Gastroesophageal sphincter (tissue), 4 donors: ENCODE measurements at regions not wholly inside any gene's neighbourhood (a gene's known extent, or its start where the extent isn't known, plus 50 kb on each side); places are given as distances from the start of the nearest gene placed in this dataset.

ENCODE experiments used
- ATAC-seq: fragments of 150-250 bp; one replicate; pipeline ENCODE4 v1.9.1; 2016; ENCODE audit warnings: mild to moderate bottlenecking, moderate library complexity
- H3K27ac ChIP-seq, 4 donors: fragments of 200-600 bp; sonication (generic) in 3 of 4; 1 replicate in 3 of 4; 2 replicates in 1 of 4; pipeline ENCODE4 v1.5.1; 2016 to 2019
- H3K27me3 ChIP-seq: fragments of 200-600 bp; sonication (generic); one replicate; pipeline ENCODE4 v1.5.1; 2019
- H3K36me3 ChIP-seq, 2 donors: fragments of 200-600 bp; sonication (generic); one replicate each; pipeline ENCODE4 v1.5.1; 2019; ENCODE audit warnings: control low read depth in 1 of 2
- H3K4me1 ChIP-seq, 3 donors: fragments of 200-600 bp; sonication (generic); 1 replicate in 2 of 3; 2 replicates in 1 of 3; pipeline ENCODE4 v1.5.1; 2016 to 2019; ENCODE audit warnings: control low read depth in 2 of 3
- H3K4me3 ChIP-seq, 2 donors: fragments of 200-600 bp; sonication (generic); one replicate each; pipeline ENCODE4 v1.5.1; 2019; ENCODE audit warnings: mild to moderate bottlenecking in 1 of 2, moderate library complexity in 1 of 2
- H3K9me3 ChIP-seq, 3 donors: fragments of 200-600 bp; sonication (generic); one replicate each; pipeline ENCODE4 v1.5.1; 2017 to 2019; ENCODE audit warnings: control low read depth in 2 of 3
- CTCF ChIP-seq, 4 experiments: fragments of 200-600 bp in 2 of 4; fragments of 450-650 bp in 2 of 4; sonication (generic) in 1 of 4; IDR thresholded peaks; one replicate each; pipeline ENCODE4 v1.5.1; 2017 to 2019; ENCODE audit warnings: antibody characterized with exemption in 4 of 4, mild to moderate bottlenecking in 2 of 4, moderate library complexity in 2 of 4
- EP300 ChIP-seq: sonication (generic); formaldehyde crosslinking; IDR thresholded peaks from one replicate; pipeline ENCODE4 v1.6.1; 2017; ENCODE audit warnings: antibody characterized with exemption, mild to moderate bottlenecking
- POLR2A ChIP-seq, 2 donors: fragments of 450-650 bp; IDR thresholded peaks; one replicate each; pipeline ENCODE4 v1.6.1; 2017; ENCODE audit warnings: antibody characterized with exemption in 2 of 2, mild to moderate bottlenecking in 2 of 2, moderate library complexity in 1 of 2
- POLR2AphosphoS5 ChIP-seq: sonication (generic); formaldehyde crosslinking; IDR thresholded peaks from one replicate; pipeline ENCODE4 v1.6.1; 2017; ENCODE audit warnings: antibody characterized with exemption
- WGBS, 2 donors: methylation state at CpG; one replicate each; pipeline ENCODE4 v1.1.5; 2018; ENCODE audit warnings: low coverage in 1 of 2; 5-methylcytosine and 5-hydroxymethylcytosine counted together

- Histone ChIP-seq H3K4me3 (no peak overlapping the region), H3K4me1 (no peaks in the 10 kb centered on the region), H3K27ac (no peak overlapping the region), H3K27me3 (no peaks in the 10 kb centered on the region), H3K9me3 (peaks cover 0 to 26% (median 0%) of the 10 kb centered on the region in 3 donors), H3K36me3 (no peaks in the 10 kb centered on the region)
- ATAC-seq = no peak
- no peak for TF ChIP-seq POLR2AphosphoS5
- TF ChIP-seq POLR2A (IDR thresholded peaks at IDR 0.05) = no peak
- no peak for TF ChIP-seq CTCF (IDR thresholded peaks at IDR 0.05)
- TF ChIP-seq EP300 = no peak
- WGBS, 2 donors = 71 to 78% methylated on average over 1 of the region's 1 CpG
These were observed 696.9 kb downstream of the RAB28 start for GRCh38 chr4:12787261-12787660.

DNA sequence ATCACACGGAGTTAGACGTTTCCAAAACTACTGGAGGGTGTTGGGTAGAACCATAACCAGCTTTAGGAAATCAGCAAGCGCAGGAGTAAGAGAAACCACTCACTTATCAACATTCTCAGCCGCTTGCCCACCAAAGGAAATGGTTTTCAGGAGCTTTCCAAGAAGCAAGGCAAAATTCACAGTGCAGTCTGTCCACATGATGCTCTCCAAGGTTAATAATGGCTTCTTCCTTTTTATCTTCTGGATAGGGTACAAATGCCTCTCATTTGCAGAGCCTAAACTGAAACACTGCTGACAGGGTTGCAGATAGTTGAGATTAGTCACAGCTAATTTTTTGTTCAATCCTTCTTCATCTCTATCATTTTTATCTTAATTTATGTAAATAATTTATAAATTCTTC is 705.4 kb downstream of the RAB28 start:
- Histone ChIP-seq H3K27me3 (no peaks in the 10 kb centered on the region), H3K36me3 (no peaks in the 10 kb centered on the region), H3K4me3 (no peak overlapping the region), H3K9me3 (no peaks in the 10 kb centered on the region), H3K27ac (no peak overlapping the region), H3K4me1 (no peaks in the 10 kb centered on the region)
- no peak for ATAC-seq
- no peak for TF ChIP-seq POLR2AphosphoS5
- TF ChIP-seq CTCF (IDR thresholded peaks at IDR 0.05) = no peak
- TF ChIP-seq EP300 = no peak
- TF ChIP-seq POLR2A (IDR thresholded peaks at IDR 0.05) = no peak
- WGBS, 2 donors = 76 to 85% methylated on average over 4 of the region's 4 CpGs

DNA sequence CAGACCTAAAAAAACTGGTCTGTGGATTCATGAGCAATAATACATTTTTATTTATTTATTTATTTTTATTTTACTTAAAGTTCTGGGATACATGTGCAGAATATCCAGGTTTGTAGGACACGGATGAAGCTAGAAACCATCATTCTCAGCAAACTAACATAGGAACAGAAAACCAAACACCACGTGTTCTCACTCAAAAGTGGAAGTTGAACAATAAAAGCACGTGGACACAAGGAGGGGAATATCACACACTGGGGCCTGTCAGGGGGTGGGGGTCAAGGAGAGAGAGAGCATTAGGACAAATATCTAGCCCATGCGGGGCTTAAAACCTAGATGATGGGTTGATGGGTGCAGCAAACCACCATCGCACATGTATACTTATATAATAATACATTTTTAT is 705.9 kb downstream of the RAB28 start:
- Histone ChIP-seq H3K4me1 (no peaks in the 10 kb centered on the region), H3K4me3 (no peak overlapping the region), H3K27me3 (no peaks in the 10 kb centered on the region), H3K27ac (no peak overlapping the region), H3K9me3 (no peaks in the 10 kb centered on the region), H3K36me3 (no peaks in the 10 kb centered on the region)
- no peak for ATAC-seq
- TF ChIP-seq POLR2A (IDR thresholded peaks at IDR 0.05) (no peak), CTCF (IDR thresholded peaks at IDR 0.05) (no peak), EP300 (no peak)
- WGBS, 2 donors = 72 to 94% methylated on average over 5 of the region's 5 CpGs

GRCh38 chr4:12770351-12770750 is 713.8 kb downstream of the RAB28 start:
- H3K9me3 ChIP-seq = no peaks in the 10 kb centered on the region
- TF ChIP-seq POLR2AphosphoS5 = no peak
- TF ChIP-seq EP300 = no peak
- no peak for TF ChIP-seq POLR2A (IDR thresholded peaks at IDR 0.05)
- TF ChIP-seq CTCF (IDR thresholded peaks at IDR 0.05) = no peak
- H3K27ac ChIP-seq = no peak overlapping the region
- no peak overlapping the region for H3K4me3 ChIP-seq
- no peak for ATAC-seq
- WGBS, 2 donors = 29 to 39% methylated on average over 2 of the region's 2 CpGs
- no peaks in the 10 kb centered on the region for H3K27me3 ChIP-seq
- H3K4me1 ChIP-seq = no peaks in the 10 kb centered on the region
- H3K36me3 ChIP-seq = no peaks in the 10 kb centered on the region

DNA sequence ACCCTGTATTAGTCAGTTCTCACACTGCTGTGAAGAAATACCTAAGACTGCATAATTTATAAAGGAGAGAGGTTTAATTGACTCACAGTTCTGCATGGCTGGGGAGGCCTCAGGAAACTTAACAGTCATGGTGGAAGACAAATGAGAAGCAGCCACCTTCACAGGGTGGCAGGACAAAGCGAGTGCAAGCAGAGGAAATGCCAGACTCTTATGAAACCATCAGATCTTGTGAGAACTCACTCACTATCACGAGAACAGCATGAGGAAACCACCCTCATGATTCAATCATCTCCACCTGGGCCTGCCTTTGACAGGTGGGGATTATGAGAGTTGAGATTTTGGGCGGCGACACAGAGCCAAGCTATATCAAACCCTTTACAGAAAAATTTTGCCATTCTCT is 722.4 kb downstream of the RAB28 start:
- H3K9me3 ChIP-seq = no peaks in the 10 kb centered on the region
- no peak overlapping the region for H3K27ac ChIP-seq
- no peak overlapping the region for H3K4me3 ChIP-seq
- no peak for TF ChIP-seq EP300
- no peaks in the 10 kb centered on the region for H3K4me1 ChIP-seq
- 75 to 83% methylated on average over 2 to 4 of the region's 4 CpGs for WGBS, 2 donors
- H3K36me3 ChIP-seq = no peaks in the 10 kb centered on the region
- no peak for ATAC-seq
- H3K27me3 ChIP-seq = no peaks in the 10 kb centered on the region

DNA sequence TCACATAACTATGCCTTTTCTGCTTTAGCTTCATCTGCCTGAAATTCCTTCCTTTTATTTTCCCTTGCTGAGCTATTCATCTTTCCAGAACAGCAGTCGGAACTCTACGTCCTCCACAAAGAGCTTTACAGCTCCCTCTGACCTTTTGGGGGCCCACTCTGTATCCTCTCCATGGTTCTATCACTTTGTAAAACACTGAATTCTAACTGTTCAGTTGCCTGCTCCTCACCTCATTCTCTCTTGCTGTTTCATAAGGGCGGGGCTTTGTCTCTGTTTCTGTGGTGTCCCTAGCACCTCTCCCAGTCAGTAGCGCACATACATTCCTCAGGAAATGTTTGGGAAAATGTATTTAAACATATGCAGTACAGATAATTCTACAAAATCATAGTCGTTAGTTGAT is 737.0 kb downstream of the RAB28 start:
- ATAC-seq = no peak
- H3K36me3 ChIP-seq = no peaks in the 10 kb centered on the region
- TF ChIP-seq EP300 (no peak), POLR2A (IDR thresholded peaks at IDR 0.05) (no peak), CTCF (IDR thresholded peaks at IDR 0.05) (no peak), POLR2AphosphoS5 (no peak)
- peaks cover 5% of the 10 kb centered on the region for H3K27me3 ChIP-seq
- no peaks in the 10 kb centered on the region for H3K4me1 ChIP-seq
- peaks cover 0 to 15% (median 0%) of the 10 kb centered on the region in 3 donors for H3K9me3 ChIP-seq
- no peak overlapping the region for H3K4me3 ChIP-seq
- WGBS, 2 donors = 41 to 57% methylated on average over 5 of the region's 5 CpGs
- no peak overlapping the region for H3K27ac ChIP-seq
